Colonic mucosa (tissue), 4 donors: ENCODE measurements at regions not wholly inside any gene's neighbourhood (a gene's known extent, or its start where the extent isn't known, plus 50 kb on each side); places are given as distances from the start of the nearest gene placed in this dataset.

Source experiments
- DNase-seq: peaks from one replicate; pipeline ENCODE4 v3.0.0-alpha.2; 2020
- H3K27ac ChIP-seq: fragments of 200-600 bp; one replicate; pipeline ENCODE4 v1.8.0; 2021
- H3K27me3 ChIP-seq: fragments of 200-600 bp; one replicate; pipeline ENCODE4 v1.8.0; 2021
- H3K36me3 ChIP-seq: fragments of 200-600 bp; one replicate; pipeline ENCODE4 v1.8.0; 2021
- H3K4me1 ChIP-seq: fragments of 200-600 bp; one replicate; pipeline ENCODE4 v1.8.0; 2021; ENCODE audit warnings: mild to moderate bottlenecking
- H3K4me3 ChIP-seq: fragments of 200-600 bp; one replicate; pipeline ENCODE4 v1.8.0; 2021
- H3K9ac ChIP-seq, 2 donors: one replicate each; pipeline ENCODE4 v1.7.0; 2013; ENCODE audit warnings: control low read depth in 2 of 2, low read depth in 2 of 2, low read length in 2 of 2
- H3K9me3 ChIP-seq: fragments of 200-600 bp; one replicate; pipeline ENCODE4 v1.8.0; 2021
- CTCF ChIP-seq: fragments of 200-600 bp; IDR thresholded peaks from one replicate; pipeline ENCODE4 v1.8.0; 2022; ENCODE audit warnings: antibody characterized with exemption, mild to moderate bottlenecking
- intact Hi-C: fragments of 100-400 bp; cut with DNase I; formaldehyde crosslinking; loops from one replicate; pipeline ENCODE4 v1.14.1; 2022
- donor health status: healthy.
- donor health status: DM: no; HTN: no; CAD: no.
- donor health status: DM: no; HTN: no; CAD: no.

DNA sequence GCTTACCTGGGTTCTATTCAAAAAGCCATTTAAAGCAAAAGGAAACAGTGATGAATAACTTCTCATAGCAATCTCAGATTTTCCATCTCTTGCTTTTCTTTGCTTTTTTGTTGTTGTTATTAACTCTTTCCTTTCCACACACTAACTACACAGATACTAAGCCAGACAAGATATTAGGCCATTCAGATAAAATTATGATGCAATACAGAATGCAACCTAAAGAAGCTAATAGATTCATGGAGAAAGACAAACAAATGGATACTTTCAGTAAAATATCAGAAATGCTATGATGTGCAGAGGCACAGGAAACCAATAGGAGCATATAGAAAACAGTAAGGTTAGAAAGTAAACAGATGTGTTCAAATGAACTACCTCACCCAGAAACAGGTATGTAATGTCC lies 597.0 kb upstream of the ITGA1 start:
- Histone ChIP-seq H3K9ac (no peak overlapping the region), H3K4me3 (no peak overlapping the region), H3K36me3 (no peaks in the 10 kb centered on the region), H3K4me1 (no peaks in the 10 kb centered on the region), H3K27me3 (no peaks in the 10 kb centered on the region), H3K9me3 (no peaks in the 10 kb centered on the region), H3K27ac (no peak overlapping the region)
- no peak for DNase-seq
- intact Hi-C loops, result no loop called here
- no peak for TF ChIP-seq CTCF

DNA sequence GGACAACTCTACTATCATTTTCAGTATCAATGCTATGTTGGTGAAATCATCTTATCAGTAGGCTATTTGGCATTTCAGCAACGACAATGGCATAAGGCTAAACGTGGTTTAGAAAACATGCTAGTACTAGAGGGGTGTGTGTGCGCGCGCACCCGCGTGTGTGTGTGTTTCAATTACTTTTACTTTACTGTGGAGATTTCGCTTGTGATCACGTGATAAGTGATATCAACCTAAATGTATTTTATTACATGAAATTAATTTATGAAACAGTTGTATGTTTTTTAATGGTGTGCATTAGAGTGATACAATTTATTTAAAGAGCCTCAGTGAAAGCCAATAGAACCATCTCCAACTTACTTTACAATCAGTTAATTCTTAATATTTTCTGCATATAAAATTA lies 587.9 kb upstream of the ITGA1 start:
- no peak overlapping the region for H3K4me3 ChIP-seq
- no peak overlapping the region for H3K27ac ChIP-seq
- H3K36me3 ChIP-seq, result no peaks in the 10 kb centered on the region
- H3K4me1 ChIP-seq, result no peaks in the 10 kb centered on the region
- H3K9me3 ChIP-seq, result no peaks in the 10 kb centered on the region
- no peaks in the 10 kb centered on the region for H3K27me3 ChIP-seq
- no peak overlapping the region for H3K9ac ChIP-seq
- no peak for DNase-seq
- no peak for TF ChIP-seq CTCF
- intact Hi-C loops, result no loop called here

- no peak overlapping the region for H3K9ac ChIP-seq
- intact Hi-C loops, result no loop called here
- no peak for TF ChIP-seq CTCF
These were observed 585.5 kb upstream of the ITGA1 start for GRCh38 chr5:52202256-52202655.

DNA sequence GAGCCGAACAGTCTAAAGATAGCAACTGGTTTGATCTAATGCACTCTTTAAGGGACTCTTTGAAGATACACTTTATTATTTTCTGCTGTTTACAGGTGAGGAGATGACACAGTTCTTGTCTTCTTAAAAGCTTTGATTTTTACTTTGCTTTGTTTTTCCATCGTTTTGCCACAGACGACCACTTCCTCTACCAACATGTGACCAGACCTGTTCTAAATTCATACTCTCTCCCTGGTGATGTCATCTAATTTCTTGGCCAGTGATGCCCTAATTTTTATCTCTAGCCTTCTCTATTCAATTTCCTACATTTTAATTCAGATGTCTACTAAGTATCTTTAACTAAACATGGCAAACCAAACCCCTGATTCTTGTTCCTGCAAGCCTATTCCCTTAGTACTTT lies 583.4 kb upstream of the ITGA1 start:
- Histone ChIP-seq H3K36me3 (no peaks in the 10 kb centered on the region), H3K27ac (no peak overlapping the region), H3K4me1 (no peaks in the 10 kb centered on the region), H3K9ac (no peak overlapping the region), H3K4me3 (no peak overlapping the region), H3K27me3 (no peaks in the 10 kb centered on the region), H3K9me3 (no peaks in the 10 kb centered on the region)
- DNase-seq, result no peak
- intact Hi-C loops, result no loop called here
- TF ChIP-seq CTCF, result no peak

More at GRCh38 chr5:52202256-52202655, 585.5 kb upstream of the ITGA1 start:
- Histone ChIP-seq H3K4me3 (no peak overlapping the region), H3K9me3 (no peaks in the 10 kb centered on the region), H3K27me3 (no peaks in the 10 kb centered on the region), H3K4me1 (no peaks in the 10 kb centered on the region), H3K27ac (no peak overlapping the region), H3K36me3 (no peaks in the 10 kb centered on the region)
- no peak for DNase-seq
